Breast epithelium (tissue), 4 donors: ENCODE measurements at regions not wholly inside any gene's neighbourhood (a gene's known extent, or its start where the extent isn't known, plus 50 kb on each side); places are given as distances from the start of the nearest gene placed in this dataset.

Source experiments
- DNase-seq, 2 donors: peaks; one replicate each; pipeline ENCODE4 v3.0.0-alpha.2; 2019; ENCODE audit warnings: low spot score in 2 of 2
- H3K27ac ChIP-seq, 2 donors: fragments of 200-600 bp; sonication (generic) in 1 of 2; one replicate each; pipeline ENCODE4 v1.5.1; 2016 to 2019; ENCODE audit warnings: mild to moderate bottlenecking in 1 of 2
- H3K27me3 ChIP-seq, 2 donors: fragments of 200-600 bp; sonication (generic) in 1 of 2; one replicate each; pipeline versions ENCODE4 v1.5.1 to v1.6.0; 2017 to 2019; ENCODE audit warnings: control low read depth in 1 of 2, mild to moderate bottlenecking in 1 of 2
- H3K36me3 ChIP-seq: fragments of 200-600 bp; one replicate; pipeline ENCODE4 v1.5.1; 2019
- H3K4me1 ChIP-seq, 2 donors: fragments of 200-600 bp; sonication (generic); one replicate each; pipeline ENCODE4 v1.5.1; 2016 to 2019; ENCODE audit warnings: control low read depth in 1 of 2
- H3K4me3 ChIP-seq, 3 donors: fragments of 200-600 bp; sonication (generic); 1 replicate in 2 of 3; 2 replicates in 1 of 3; pipeline ENCODE4 v1.5.1; 2016 to 2019; ENCODE audit warnings: mild to moderate bottlenecking in 3 of 3, moderate library complexity in 2 of 3
- H3K9me3 ChIP-seq, 2 donors: fragments of 200-600 bp; sonication (generic) in 1 of 2; one replicate each; pipeline ENCODE4 v1.5.1; 2016 to 2019; ENCODE audit warnings: control low read depth in 1 of 2
- CTCF ChIP-seq, 3 donors: fragments of 450-650 bp; IDR thresholded peaks; one replicate each; pipeline ENCODE4 v1.5.1; 2016 to 2017; ENCODE audit warnings: antibody characterized with exemption in 3 of 3, mild to moderate bottlenecking in 3 of 3, moderate library complexity in 3 of 3
- POLR2A ChIP-seq: fragments of 450-650 bp; IDR thresholded peaks from one replicate; pipeline ENCODE4 v1.6.1; 2016; ENCODE audit warnings: antibody characterized with exemption, mild to moderate bottlenecking, moderate library complexity
- POLR2AphosphoS5 ChIP-seq, 3 donors: sonication (generic); formaldehyde crosslinking; IDR thresholded peaks; one replicate each; pipeline ENCODE4 v1.6.1; 2017; ENCODE audit warnings: antibody characterized with exemption in 3 of 3
- intact Hi-C: fragments of 100-400 bp; cut with DNase I; formaldehyde crosslinking; loops from one replicate; pipeline ENCODE4 v1.15.1; 2023; ENCODE audit warnings: low total_unique reads

GRCh38 chr10:47070541-47070940 is 159.3 kb downstream of the PTPN20 start:
- no peak overlapping the region for H3K4me3 ChIP-seq
- H3K27me3 ChIP-seq = no peaks in the 10 kb centered on the region
- no peak overlapping the region for H3K27ac ChIP-seq
- no peaks in the 10 kb centered on the region for H3K36me3 ChIP-seq
- no peak for TF ChIP-seq POLR2AphosphoS5 (IDR thresholded peaks at IDR 0.05)
- no peak for TF ChIP-seq POLR2A
- no peak for TF ChIP-seq CTCF (IDR thresholded peaks at IDR 0.05)
- intact Hi-C loops = no loop called here
- H3K9me3 ChIP-seq = no peaks in the 10 kb centered on the region
- H3K4me1 ChIP-seq = no peaks in the 10 kb centered on the region
- no peak for DNase-seq

GRCh38 chr10:47071891-47072290 is 160.7 kb downstream of the PTPN20 start:
- Histone ChIP-seq H3K4me1 (no peaks in the 10 kb centered on the region), H3K27ac (no peak overlapping the region), H3K9me3 (no peaks in the 10 kb centered on the region), H3K36me3 (no peaks in the 10 kb centered on the region), H3K4me3 (no peak overlapping the region), H3K27me3 (no peaks in the 10 kb centered on the region)
- TF ChIP-seq POLR2AphosphoS5 (IDR thresholded peaks at IDR 0.05) = no peak
- no peak for TF ChIP-seq CTCF (IDR thresholded peaks at IDR 0.05)
- TF ChIP-seq POLR2A = no peak
- no peak for DNase-seq
- intact Hi-C loops = no loop called here

- DNase-seq = no peak
- intact Hi-C loops = no loop called here
- H3K36me3 ChIP-seq = no peaks in the 10 kb centered on the region
- no peaks in the 10 kb centered on the region for H3K9me3 ChIP-seq
- H3K27me3 ChIP-seq = no peaks in the 10 kb centered on the region
- TF ChIP-seq POLR2AphosphoS5 (IDR thresholded peaks at IDR 0.05) = no peak
- TF ChIP-seq POLR2A = no peak
- TF ChIP-seq CTCF (IDR thresholded peaks at IDR 0.05) = no peak
- H3K4me1 ChIP-seq = no peaks in the 10 kb centered on the region
- H3K27ac ChIP-seq = no peak overlapping the region
- no peak overlapping the region for H3K4me3 ChIP-seq
Measured at GRCh38 chr10:47073967-47074366, 162.7 kb downstream of the PTPN20 start.

GRCh38 chr10:47076949-47077361 is 165.7 kb downstream of the PTPN20 start:
- Histone ChIP-seq H3K27me3 (no peaks in the 10 kb centered on the region), H3K27ac (no peak overlapping the region), H3K4me1 (no peaks in the 10 kb centered on the region), H3K36me3 (no peaks in the 10 kb centered on the region), H3K4me3 (no peak overlapping the region), H3K9me3 (no peaks in the 10 kb centered on the region)
- TF ChIP-seq POLR2A = no peak
- intact Hi-C loops = no loop called here
- DNase-seq = no peak

GRCh38 chr10:47077386-47077785 is 166.2 kb downstream of the PTPN20 start:
- Histone ChIP-seq H3K27ac (no peak overlapping the region), H3K36me3 (no peaks in the 10 kb centered on the region), H3K9me3 (no peaks in the 10 kb centered on the region), H3K4me3 (no peak overlapping the region), H3K4me1 (no peaks in the 10 kb centered on the region), H3K27me3 (no peaks in the 10 kb centered on the region)
- intact Hi-C loops = no loop called here
- no peak for TF ChIP-seq POLR2AphosphoS5 (IDR thresholded peaks at IDR 0.05)
- TF ChIP-seq CTCF (IDR thresholded peaks at IDR 0.05) = no peak
- TF ChIP-seq POLR2A = no peak
- no peak for DNase-seq

GRCh38 chr10:47077941-47078340 is 166.7 kb downstream of the PTPN20 start:
- Histone ChIP-seq H3K4me3 (no peak overlapping the region), H3K27ac (no peak overlapping the region), H3K27me3 (no peaks in the 10 kb centered on the region), H3K9me3 (no peaks in the 10 kb centered on the region), H3K36me3 (no peaks in the 10 kb centered on the region), H3K4me1 (no peaks in the 10 kb centered on the region)
- DNase-seq = no peak
- no peak for TF ChIP-seq POLR2AphosphoS5 (IDR thresholded peaks at IDR 0.05)
- no peak for TF ChIP-seq CTCF (IDR thresholded peaks at IDR 0.05)
- no peak for TF ChIP-seq POLR2A
- intact Hi-C loops = no loop called here
